T-cell (primary cell): ENCODE measurements at regions not wholly inside any gene's neighbourhood (a gene's known extent, or its start where the extent isn't known, plus 50 kb on each side); places are given as distances from the start of the nearest gene placed in this dataset.
"Not testable (repeated sequence)": the region's sequence is repeated elsewhere in the genome, so short reads cannot be mapped to it uniquely, and the experiment has no call there.

ENCODE experiments used
- ATAC-seq, 4 experiments: fragments of 200-7000 bp in 3 of 4; fragments of 150-1000 bp in 1 of 4; cut with Tn5 transposase; replicated peaks in 1 of 4; 1 replicate in 3 of 4; 2 replicates in 1 of 4; pipeline ENCODE4 v1.10.0; 2021; ENCODE audit warnings: moderate library complexity in 3 of 4, mild to moderate bottlenecking in 2 of 4, moderate number of reproducible peaks in 1 of 4
- CTCF ChIA-PET, 2 donors: fragments of 300-600 bp; sonication (Branson Sonifier 250); formaldehyde crosslinking; loops; one replicate each; lab custom pipeline; 2022; ENCODE audit warnings: antibody characterized with exemption in 2 of 2; lab: Charles Lee
- POLR2A ChIA-PET, 2 donors: fragments of 300-600 bp; sonication (Branson Sonifier 250); formaldehyde crosslinking; loops; one replicate each; lab custom pipeline; 2022; ENCODE audit warnings: antibody characterized with exemption in 2 of 2; lab: Charles Lee
- DNase-seq, 35 experiments: peaks; one replicate each; pipeline versions ENCODE4 v3.0.0 to v3.0.0-alpha.2; 2013 to 2023
- H3K27ac ChIP-seq: one replicate; pipeline ENCODE4 v1.5.1; 2013; ENCODE audit warnings: low read length
- H3K27me3 ChIP-seq, 2 experiments: replicated peaks in 1 of 2; 1 replicate in 1 of 2; 2 replicates in 1 of 2; pipeline versions ENCODE4 v1.6.1 to v1.7.0; 2013; ENCODE audit warnings: low read length in 1 of 2, mixed read lengths in 1 of 2; ENCODE audit not compliant: control insufficient read depth in 2 of 2, insufficient read depth in 2 of 2; ENCODE audit errors: extremely low read depth in 1 of 2
- H3K36me3 ChIP-seq, 2 donors: 1 replicate in 1 of 2; 2 replicates in 1 of 2; pipeline versions ENCODE4 v1.6.1 to v1.7.0; 2013; ENCODE audit warnings: low read length in 1 of 2; ENCODE audit not compliant: control insufficient read depth in 2 of 2, insufficient read depth in 1 of 2; ENCODE audit errors: extremely low read depth in 1 of 2
- H3K4me1 ChIP-seq, 2 experiments: 1 replicate in 1 of 2; 2 replicates in 1 of 2; pipeline versions ENCODE4 v1.6.1 to v1.7.0; 2013; ENCODE audit warnings: low read length in 2 of 2, mixed read lengths in 1 of 2; ENCODE audit not compliant: insufficient read depth in 2 of 2, control insufficient read depth in 1 of 2; ENCODE audit errors: extremely low read depth in 1 of 2
- H3K4me3 ChIP-seq, 2 donors: 1 replicate in 1 of 2; 2 replicates in 1 of 2; pipeline versions ENCODE4 v1.5.1 to v1.7.0; 2013; ENCODE audit warnings: mild to moderate bottlenecking in 2 of 2, low read length in 1 of 2, moderate library complexity in 1 of 2; ENCODE audit not compliant: control insufficient read depth in 1 of 2; ENCODE audit errors: extremely low read depth in 1 of 2
- H3K9me3 ChIP-seq: 2 replicates; pipeline ENCODE4 v1.7.0; 2013
- H3K27ac Mint-ChIP-seq, 2 donors: one replicate each; pipeline ENCODE4 v1.8.0; 2020 to 2021; ENCODE audit warnings: mild to moderate bottlenecking in 2 of 2, mixed read lengths in 2 of 2
- H3K27me3 Mint-ChIP-seq, 2 donors: one replicate each; pipeline ENCODE4 v1.8.0; 2021 to 2022; ENCODE audit warnings: mixed read lengths in 2 of 2
- H3K36me3 Mint-ChIP-seq: one replicate; pipeline ENCODE4 v1.8.0; 2021; ENCODE audit warnings: mixed read lengths
- H3K4me1 Mint-ChIP-seq, 3 donors: one replicate each; pipeline ENCODE4 v1.8.0; 2020 to 2022; ENCODE audit warnings: mixed read lengths in 3 of 3, mild to moderate bottlenecking in 1 of 3
- H3K4me3 Mint-ChIP-seq, 3 donors: one replicate each; pipeline ENCODE4 v1.8.0; 2020 to 2022; ENCODE audit warnings: mild to moderate bottlenecking in 3 of 3, mixed read lengths in 3 of 3, moderate library complexity in 3 of 3
- H3K9me3 Mint-ChIP-seq, 3 donors: one replicate each; pipeline ENCODE4 v1.8.0; 2020 to 2022; ENCODE audit warnings: mixed read lengths in 3 of 3
- WGBS: methylation state at CpG from one replicate; pipeline ENCODE4 v1.1.5; 2013; ENCODE audit warnings: missing lambda C conversion rate; ENCODE audit not compliant: insufficient coverage; 5-methylcytosine and 5-hydroxymethylcytosine counted together

GRCh38 chr3:150270883-150271590 is 137.1 kb upstream of the TSC22D2 start:
- DNase-seq: no peak
- Histone ChIP-seq H3K36me3 (no peaks in the 10 kb centered on the region), H3K4me3 (no peak overlapping the region), H3K27me3 (no peaks in the 10 kb centered on the region), H3K4me1 (no peaks in the 10 kb centered on the region), H3K27ac (no peak overlapping the region), H3K9me3 (no peaks in the 10 kb centered on the region)
- no peak for ATAC-seq
- Mint-ChIP-seq H3K4me3 (no peak overlapping the region), H3K27ac (no peak overlapping the region), H3K27me3 (peaks cover 10 to 11% of the 10 kb centered on the region in 2 donors), H3K9me3 (no peaks in the 10 kb centered on the region), H3K4me1 (no peaks in the 10 kb centered on the region), H3K36me3 (no peaks in the 10 kb centered on the region)
- ChIA-PET POLR2A (no interaction called here), CTCF (interaction anchor here in 1 of 2 donors (0.6 kb wide), 1 partner anchor 517 kb away, joined by 3 read pairs; no protein-coding TSS in a partner anchor)
- 43% methylated on average over 1 of the region's 4 CpGs for WGBS

GRCh38 chr3:150270444-150270843 is 137.7 kb upstream of the TSC22D2 start:
- POLR2A ChIA-PET, ATAC-seq: not testable (repeated sequence)
- peaks cover 11% of the 10 kb centered on the region in 2 donors for H3K27me3 Mint-ChIP-seq

GRCh38 chr3:150269526-150269925 is 138.6 kb upstream of the TSC22D2 start:
- no peak for DNase-seq
- Histone ChIP-seq H3K36me3 (no peaks in the 10 kb centered on the region), H3K27me3 (no peaks in the 10 kb centered on the region), H3K4me3 (no peak overlapping the region), H3K9me3 (no peaks in the 10 kb centered on the region), H3K27ac (no peak overlapping the region), H3K4me1 (no peaks in the 10 kb centered on the region)
- Mint-ChIP-seq H3K27me3 (peaks cover 11 to 12% of the 10 kb centered on the region in 2 donors), H3K4me3 (no peak overlapping the region), H3K9me3 (no peaks in the 10 kb centered on the region), H3K27ac (no peak overlapping the region), H3K36me3 (no peaks in the 10 kb centered on the region), H3K4me1 (no peaks in the 10 kb centered on the region)
- ChIA-PET POLR2A (no interaction called here), CTCF (no interaction called here)
- WGBS: no CpG with 5 or more reads among the region's 3 CpGs
- no peak for ATAC-seq

More at GRCh38 chr3:150270444-150270843, 137.7 kb upstream of the TSC22D2 start:
- H3K27me3 ChIP-seq, H3K27ac Mint-ChIP-seq, H3K4me1 Mint-ChIP-seq, H3K4me3 Mint-ChIP-seq, H3K36me3 ChIP-seq, H3K9me3 Mint-ChIP-seq, H3K4me1 ChIP-seq, H3K9me3 ChIP-seq, H3K4me3 ChIP-seq, H3K27ac ChIP-seq, DNase-seq, H3K36me3 Mint-ChIP-seq: not testable (repeated sequence)
- CTCF ChIA-PET: interaction anchor here in 1 of 2 donors (0.6 kb wide), 1 partner anchor 516 kb away, joined by 3 read pairs; no protein-coding TSS in a partner anchor
- no CpG with 5 or more reads among the region's 3 CpGs for WGBS

- no peak overlapping the region for H3K4me3 ChIP-seq
- no peaks in the 10 kb centered on the region for H3K27me3 ChIP-seq
- Mint-ChIP-seq H3K4me3 (no peak overlapping the region), H3K27me3 (peaks cover 14 to 17% of the 10 kb centered on the region in 2 donors), H3K4me1 (no peaks in the 10 kb centered on the region), H3K9me3 (no peaks in the 10 kb centered on the region), H3K36me3 (no peaks in the 10 kb centered on the region), H3K27ac (no peak overlapping the region)
- no peak for DNase-seq
- no peak for ATAC-seq
- H3K9me3 ChIP-seq: no peaks in the 10 kb centered on the region
- ChIA-PET CTCF (no interaction called here), POLR2A (interaction anchor here in 1 of 2 donors (0.7 kb wide), 1 partner anchor 223 kb away, joined by 3 read pairs; no protein-coding TSS in a partner anchor)
- no peaks in the 10 kb centered on the region for H3K36me3 ChIP-seq
- no peaks in the 10 kb centered on the region for H3K4me1 ChIP-seq
- WGBS: 86% methylated on average over 3 of the region's 6 CpGs
- no peak overlapping the region for H3K27ac ChIP-seq
Observed at GRCh38 chr3:150268426-150269391, 139.4 kb upstream of the TSC22D2 start.

GRCh38 chr3:150267288-150267687 is 140.8 kb upstream of the TSC22D2 start:
- H3K4me1 Mint-ChIP-seq: no peaks in the 10 kb centered on the region
- no peaks in the 10 kb centered on the region for H3K4me1 ChIP-seq
- H3K4me3 Mint-ChIP-seq: no peak overlapping the region
- WGBS: 83% methylated on average over 1 of the region's 2 CpGs
- H3K27me3 Mint-ChIP-seq: peaks cover 12 to 17% of the 10 kb centered on the region in 2 donors
- H3K27ac ChIP-seq: no peak overlapping the region
- H3K9me3 ChIP-seq: no peaks in the 10 kb centered on the region
- ATAC-seq: no peak
- no peaks in the 10 kb centered on the region for H3K27me3 ChIP-seq
- no peak overlapping the region for H3K27ac Mint-ChIP-seq
- H3K36me3 Mint-ChIP-seq: no peaks in the 10 kb centered on the region
- no peaks in the 10 kb centered on the region for H3K36me3 ChIP-seq
- H3K9me3 Mint-ChIP-seq: no peaks in the 10 kb centered on the region
- DNase-seq: no peak
- ChIA-PET CTCF (no interaction called here), POLR2A (interaction anchor here in 1 of 2 donors (0.6 kb wide), 1 partner anchor 97 kb away, joined by 3 read pairs; no protein-coding TSS in a partner anchor)
- no peak overlapping the region for H3K4me3 ChIP-seq

- H3K4me1 ChIP-seq: no peaks in the 10 kb centered on the region
- no peak for ATAC-seq
- no peaks in the 10 kb centered on the region for H3K4me1 Mint-ChIP-seq
- no peaks in the 10 kb centered on the region for H3K36me3 Mint-ChIP-seq
- H3K9me3 Mint-ChIP-seq: no peaks in the 10 kb centered on the region
- H3K4me3 Mint-ChIP-seq: no peak overlapping the region
- H3K27me3 Mint-ChIP-seq: peaks cover 11 to 14% of the 10 kb centered on the region in 2 donors
- CTCF ChIA-PET: no interaction called here
- no peak overlapping the region for H3K4me3 ChIP-seq
- H3K27ac Mint-ChIP-seq: no peak overlapping the region
- WGBS: no CpG with 5 or more reads among the region's 2 CpGs
- H3K9me3 ChIP-seq: no peaks in the 10 kb centered on the region
- no peak overlapping the region for H3K27ac ChIP-seq
- H3K27me3 ChIP-seq: no peaks in the 10 kb centered on the region
- no peak for DNase-seq
- H3K36me3 ChIP-seq: no peaks in the 10 kb centered on the region
- POLR2A ChIA-PET: no interaction called here
Observed at GRCh38 chr3:150265305-150265704, 142.8 kb upstream of the TSC22D2 start.
